ENCODE measurements at regions not wholly inside any gene's neighbourhood (a gene's known extent, or its start where the extent isn't known, plus 50 kb on each side); places are given as distances from the start of the nearest gene placed in this dataset.
A peak's percentile ranks its signal among the peaks of the same experiment; 100 is the strongest.

- no peak overlapping the region for H3K4me3 Mint-ChIP-seq
- no peaks in the 10 kb centered on the region for H3K79me2 ChIP-seq (ENCODE audit: insufficient read depth, low read length)
- no peak overlapping the region for H3K27ac Mint-ChIP-seq
- no peaks in the 10 kb centered on the region for H3K4me1 Mint-ChIP-seq
- peaks cover 0 to 4% (median 0%) of the 10 kb centered on the region in 7 donors for H3K9me3 Mint-ChIP-seq
- H3K36me3 Mint-ChIP-seq: no peaks in the 10 kb centered on the region
- H3K9me3 ChIP-seq (replicated peaks in 1 of 2; ENCODE audit: control insufficient read depth in 1 of 2, insufficient read depth in 1 of 2, low read length in 2 of 2): no peaks in the 10 kb centered on the region
- no CpG with 5 or more reads among the region's 3 CpGs for WGBS (ENCODE audit: insufficient coverage)
- H2AFZ ChIP-seq (ENCODE audit: insufficient read depth, low read depth, low read length, poor library complexity, severe bottlenecking): no peak overlapping the region
- TF ChIP-seq CTCF (IDR thresholded peaks at IDR 0.05): no peak
- H3K9ac ChIP-seq (ENCODE audit: insufficient read depth, low read length, poor library complexity, severe bottlenecking): no peak overlapping the region
- no peak for DNase-seq
- H3K27me3 ChIP-seq (ENCODE audit: control insufficient read depth in 2 of 2, insufficient read depth in 2 of 2, low read length in 2 of 2): no peaks in the 10 kb centered on the region
- intact Hi-C loops (cut with micrococcal nuclease): no loop called here
- H3K4me1 ChIP-seq (ENCODE audit: control insufficient read depth in 1 of 2, insufficient read depth in 2 of 2, low read length in 2 of 2): no peaks in the 10 kb centered on the region
- H3K36me3 ChIP-seq (replicated peaks in 1 of 2; ENCODE audit: control insufficient read depth in 1 of 2, insufficient read depth in 2 of 2, low read length in 2 of 2): no peaks in the 10 kb centered on the region
- no peak overlapping the region for H3K27ac ChIP-seq (ENCODE audit: low read depth in 1 of 2, low read length in 2 of 2)
- no peak overlapping the region for H3K4me2 ChIP-seq (replicated peaks; ENCODE audit: extremely low read depth, low read length, poor library complexity, severe bottlenecking)
- no peak overlapping the region for H3K4me3 ChIP-seq (replicated peaks in 1 of 3; ENCODE audit: low read depth in 2 of 3, low read length in 3 of 3)
- no peaks in the 10 kb centered on the region for H4K20me1 ChIP-seq (ENCODE audit: insufficient read depth, low read length)
- no peaks in the 10 kb centered on the region for H3K27me3 Mint-ChIP-seq (ENCODE audit: low read depth in 3 of 3)
Observed at GRCh38 chr4:107261241-107261874, 225.2 kb upstream of the DKK2 start.

GRCh38 chr4:107258359-107258758 lies 222.2 kb upstream of the DKK2 start:
- Histone ChIP-seq H2AFZ (ENCODE audit: insufficient read depth, low read depth, low read length, poor library complexity, severe bottlenecking) (no peak overlapping the region), H3K4me3 (replicated peaks in 1 of 3; ENCODE audit: low read depth in 2 of 3, low read length in 3 of 3) (no peak overlapping the region), H3K4me2 (replicated peaks; ENCODE audit: extremely low read depth, low read length, poor library complexity, severe bottlenecking) (no peak overlapping the region), H3K36me3 (replicated peaks in 1 of 2; ENCODE audit: control insufficient read depth in 1 of 2, insufficient read depth in 2 of 2, low read length in 2 of 2) (no peaks in the 10 kb centered on the region), H3K4me1 (ENCODE audit: control insufficient read depth in 1 of 2, insufficient read depth in 2 of 2, low read length in 2 of 2) (no peaks in the 10 kb centered on the region), H3K9ac (ENCODE audit: insufficient read depth, low read length, poor library complexity, severe bottlenecking) (no peak overlapping the region), H3K27me3 (ENCODE audit: control insufficient read depth in 2 of 2, insufficient read depth in 2 of 2, low read length in 2 of 2) (no peaks in the 10 kb centered on the region), H3K9me3 (replicated peaks in 1 of 2; ENCODE audit: control insufficient read depth in 1 of 2, insufficient read depth in 1 of 2, low read length in 2 of 2) (no peaks in the 10 kb centered on the region), H4K20me1 (ENCODE audit: insufficient read depth, low read length) (no peaks in the 10 kb centered on the region), H3K79me2 (ENCODE audit: insufficient read depth, low read length) (no peaks in the 10 kb centered on the region), H3K27ac (ENCODE audit: low read depth in 1 of 2, low read length in 2 of 2) (no peak overlapping the region)
- Mint-ChIP-seq H3K36me3 (no peaks in the 10 kb centered on the region), H3K9me3 (peaks cover 0 to 2% (median 0%) of the 10 kb centered on the region in 7 donors), H3K27me3 (ENCODE audit: low read depth in 3 of 3) (no peaks in the 10 kb centered on the region), H3K27ac (peak overlapping the region in 1 of 7 donors; percentile 36), H3K4me3 (no peak overlapping the region), H3K4me1 (no peaks in the 10 kb centered on the region)
- 96% methylated on average over 2 of the region's 2 CpGs for WGBS (ENCODE audit: insufficient coverage)
- intact Hi-C loops (cut with micrococcal nuclease): no loop called here
- no peak for TF ChIP-seq CTCF (IDR thresholded peaks at IDR 0.05)
- DNase-seq: no peak
